Neuronal stem cell (in vitro differentiated cells): ENCODE measurements at regions not wholly inside any gene's neighbourhood (a gene's known extent, or its start where the extent isn't known, plus 50 kb on each side); places are given as distances from the start of the nearest gene placed in this dataset.
A peak's percentile ranks its signal among the peaks of the same experiment; 100 is the strongest.

Source experiments
- DNase-seq: peaks from one replicate; pipeline ENCODE4 v3.0.0-alpha.2; 2013; ENCODE audit warnings: low spot score
- H2AFZ ChIP-seq: one replicate; pipeline ENCODE4 v1.6.1; 2013; ENCODE audit warnings: mild to moderate bottlenecking, low read length, inconsistent platforms
- H2AK5ac ChIP-seq: 2 replicates; pipeline ENCODE4 v1.6.1; 2013; ENCODE audit warnings: low read depth, mild to moderate bottlenecking, inconsistent platforms, low read length, moderate library complexity, mixed read lengths
- H2BK120ac ChIP-seq: 2 replicates; pipeline ENCODE4 v1.6.1; 2013; ENCODE audit warnings: low read depth, mild to moderate bottlenecking, inconsistent platforms, low read length, moderate library complexity, mixed read lengths
- H2BK12ac ChIP-seq: one replicate; pipeline ENCODE4 v1.6.1; 2013; ENCODE audit warnings: low read length, inconsistent platforms
- H2BK15ac ChIP-seq: 2 replicates; pipeline ENCODE4 v1.6.1; 2013; ENCODE audit warnings: mild to moderate bottlenecking, low read length, inconsistent platforms, mixed read lengths
- H2BK5ac ChIP-seq: one replicate; pipeline ENCODE4 v1.6.1; 2013; ENCODE audit warnings: inconsistent platforms, mild to moderate bottlenecking, low read length, moderate library complexity
- H3K14ac ChIP-seq: one replicate; pipeline ENCODE4 v1.6.1; 2013; ENCODE audit warnings: low read length, inconsistent platforms
- H3K18ac ChIP-seq: 2 replicates; pipeline ENCODE4 v1.6.1; 2013; ENCODE audit warnings: low read length, inconsistent platforms
- H3K23ac ChIP-seq: 2 replicates; pipeline ENCODE4 v1.6.1; 2013; ENCODE audit warnings: low read depth, mild to moderate bottlenecking, mixed read lengths, low read length, inconsistent platforms; ENCODE audit not compliant: poor library complexity
- H3K27ac ChIP-seq: replicated peaks from 3 replicates; pipeline ENCODE4 v1.5.1; 2013; ENCODE audit warnings: low read length, inconsistent platforms
- H3K27me3 ChIP-seq, 3 experiments: 2 replicates each; pipeline ENCODE4 v1.6.1; 2013; ENCODE audit warnings: low read length in 3 of 3, mild to moderate bottlenecking in 2 of 3, inconsistent platforms in 1 of 3, low read depth in 1 of 3, mixed read lengths in 1 of 3, moderate library complexity in 1 of 3; ENCODE audit not compliant: control insufficient read depth in 3 of 3, insufficient read depth in 3 of 3
- H3K36me3 ChIP-seq, 2 donors: replicated peaks in 1 of 2; 2 replicates each; pipeline ENCODE4 v1.6.1; 2013; ENCODE audit warnings: low read length in 2 of 2; ENCODE audit not compliant: control insufficient read depth in 2 of 2, insufficient read depth in 2 of 2
- H3K4ac ChIP-seq: 2 replicates; pipeline ENCODE4 v1.6.1; 2013; ENCODE audit warnings: inconsistent platforms, mild to moderate bottlenecking, low read length, moderate library complexity
- H3K4me1 ChIP-seq, 2 donors: 1 replicate in 1 of 2; 2 replicates in 1 of 2; pipeline ENCODE4 v1.6.1; 2013; ENCODE audit warnings: low read length in 2 of 2, low read depth in 1 of 2; ENCODE audit not compliant: control insufficient read depth in 2 of 2, insufficient read depth in 1 of 2
- H3K4me2 ChIP-seq: one replicate; pipeline ENCODE4 v1.6.1; 2013; ENCODE audit warnings: mild to moderate bottlenecking, low read length, inconsistent platforms; ENCODE audit not compliant: insufficient read depth, poor library complexity, severe bottlenecking
- H3K4me3 ChIP-seq, 2 donors: 2 replicates each; pipeline ENCODE4 v1.5.1; 2013; ENCODE audit warnings: low read length in 2 of 2, mild to moderate bottlenecking in 2 of 2, inconsistent platforms in 1 of 2, moderate library complexity in 1 of 2
- H3K79me1 ChIP-seq: one replicate; pipeline ENCODE4 v1.6.1; 2013; ENCODE audit warnings: low read depth, mild to moderate bottlenecking, inconsistent platforms, low read length, moderate library complexity
- H3K9ac ChIP-seq: one replicate; pipeline ENCODE4 v1.6.1; 2013; ENCODE audit warnings: mild to moderate bottlenecking, low read depth, low read length, inconsistent platforms; ENCODE audit not compliant: poor library complexity
- H3K9me3 ChIP-seq, 2 donors: replicated peaks in 1 of 2; 2 replicates each; pipeline versions ENCODE3 to v1.6.1; 2013; ENCODE audit warnings: low read length in 2 of 2, mild to moderate bottlenecking in 2 of 2, inconsistent platforms in 1 of 2, low read depth in 1 of 2, mixed read lengths in 1 of 2, moderate library complexity in 1 of 2; ENCODE audit not compliant: control insufficient read depth in 2 of 2, insufficient read depth in 1 of 2
- H4K8ac ChIP-seq: one replicate; pipeline ENCODE4 v1.6.1; 2013; ENCODE audit warnings: low read depth, mild to moderate bottlenecking, inconsistent platforms, low read length, moderate library complexity
- H4K91ac ChIP-seq: one replicate; pipeline ENCODE4 v1.6.1; 2013; ENCODE audit warnings: low read length, low read depth, mild to moderate bottlenecking, inconsistent platforms; ENCODE audit not compliant: poor library complexity
- WGBS, 2 donors: extraction: QIAGEN DNeasy Blood & Tissue Kit; methylation state at CpG; one replicate each; pipeline ENCODE4 v1.1.7; 2013; ENCODE audit warnings: missing lambda C conversion rate in 2 of 2, mixed read lengths in 1 of 2; ENCODE audit not compliant: insufficient read length in 2 of 2, insufficient replicate concordance in 1 of 2; ENCODE audit errors: extremely low coverage in 2 of 2; 5-methylcytosine and 5-hydroxymethylcytosine counted together

DNA sequence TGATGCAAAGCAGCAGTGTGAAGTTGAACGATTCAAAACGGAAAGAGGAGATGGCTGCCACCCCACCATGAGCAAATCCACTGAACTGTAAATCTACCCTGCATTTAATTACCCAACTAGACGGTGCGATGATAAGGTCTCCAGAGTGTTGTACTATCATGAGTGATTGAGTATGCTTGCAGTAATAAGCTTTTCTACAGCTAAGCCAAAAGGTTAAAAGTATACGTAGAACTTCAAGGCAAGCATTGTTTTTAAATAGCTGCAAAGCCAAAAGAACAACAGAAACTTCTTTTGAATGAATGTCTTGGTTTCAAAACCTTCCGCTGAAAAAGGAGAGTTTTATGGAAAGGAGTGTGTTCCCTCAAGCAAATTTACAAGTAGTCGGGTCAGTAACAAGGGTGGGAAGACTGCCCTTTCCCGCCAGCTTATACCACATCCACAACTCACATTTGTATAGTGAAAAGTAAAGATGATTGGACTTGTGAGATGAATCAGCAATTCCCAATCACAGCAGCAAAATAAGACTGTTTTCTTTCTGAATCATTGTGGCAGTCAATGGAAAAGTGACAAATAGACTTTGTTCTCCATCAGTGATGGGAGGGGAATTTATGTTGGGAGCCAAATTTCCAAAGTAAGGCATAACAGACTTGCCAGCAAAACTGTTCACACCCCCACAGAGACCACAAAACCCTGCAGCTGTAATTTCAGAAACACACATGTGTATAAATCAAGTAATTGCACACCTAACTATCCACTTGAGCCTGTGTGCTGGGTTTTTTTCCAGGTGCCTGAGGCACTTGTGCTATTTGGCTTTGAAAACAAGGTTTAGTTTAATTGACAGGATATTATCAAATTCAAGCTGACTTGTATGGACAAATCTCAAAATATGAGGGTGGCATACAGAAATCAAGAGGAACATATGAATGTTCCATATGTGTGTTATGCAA lies 407.7 kb upstream of the GRAMD2B start:
- no peak overlapping the region for H3K9ac ChIP-seq
- H3K23ac ChIP-seq = no peak overlapping the region
- H2BK5ac ChIP-seq = no peak overlapping the region
- no peak overlapping the region for H3K4me2 ChIP-seq
- H2BK15ac ChIP-seq = no peak overlapping the region
- H2BK12ac ChIP-seq = no peak overlapping the region
- peak overlapping the region; percentile 19 for H3K27ac ChIP-seq
- DNase-seq = no peak
- no peaks in the 10 kb centered on the region for H3K36me3 ChIP-seq
- no CpG with 5 or more reads among the region's 8 CpGs for WGBS, 2 donors
- no peak overlapping the region for H4K91ac ChIP-seq
- H4K8ac ChIP-seq = no peak overlapping the region
- H3K4ac ChIP-seq = no peak overlapping the region
- no peaks in the 10 kb centered on the region for H3K27me3 ChIP-seq
- H2BK120ac ChIP-seq = no peak overlapping the region
- H2AFZ ChIP-seq = peak overlapping the region; percentile 62
- H3K4me1 ChIP-seq = peaks cover 12 to 17% of the 10 kb centered on the region in 2 donors
- no peak overlapping the region for H3K4me3 ChIP-seq
- no peaks in the 10 kb centered on the region for H3K79me1 ChIP-seq
- no peak overlapping the region for H2AK5ac ChIP-seq
- H3K18ac ChIP-seq = no peak overlapping the region
- H3K9me3 ChIP-seq = no peaks in the 10 kb centered on the region
- no peak overlapping the region for H3K14ac ChIP-seq

DNA sequence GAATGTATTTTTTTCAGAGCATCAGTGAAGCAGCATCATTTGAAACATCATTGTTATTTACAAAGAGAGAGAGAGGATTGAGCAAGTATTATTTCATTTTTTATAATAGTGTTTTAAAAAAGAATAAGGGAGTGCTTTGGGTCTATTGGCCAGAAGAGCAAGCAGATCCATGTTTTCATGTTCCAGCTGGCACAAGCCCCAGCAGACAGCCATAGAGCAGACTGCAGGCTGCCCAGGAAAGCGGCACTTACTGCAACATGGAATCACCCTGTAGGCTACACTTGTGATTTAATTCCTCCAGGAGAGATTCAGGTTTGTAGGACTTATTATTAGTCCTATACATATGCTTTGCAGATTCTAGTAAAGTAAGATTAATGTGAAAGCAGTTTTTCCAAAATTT lies 407.0 kb upstream of the GRAMD2B start:
- Histone ChIP-seq H3K9ac (no peak overlapping the region), H4K8ac (no peak overlapping the region), H3K79me1 (no peaks in the 10 kb centered on the region), H3K27me3 (no peaks in the 10 kb centered on the region), H3K4me3 (no peak overlapping the region), H3K14ac (no peak overlapping the region), H3K4me2 (no peak overlapping the region), H2BK120ac (no peak overlapping the region), H2BK5ac (no peak overlapping the region), H2AK5ac (no peak overlapping the region), H4K91ac (no peak overlapping the region), H3K9me3 (no peaks in the 10 kb centered on the region), H3K4ac (no peak overlapping the region), H2AFZ (no peak overlapping the region), H2BK15ac (no peak overlapping the region), H3K27ac (no peak overlapping the region), H3K23ac (no peak overlapping the region), H2BK12ac (no peak overlapping the region), H3K4me1 (peaks cover 12 to 17% of the 10 kb centered on the region in 2 donors), H3K36me3 (no peaks in the 10 kb centered on the region), H3K18ac (no peak overlapping the region)
- WGBS, 2 donors = no CpG with 5 or more reads among the region's 1 CpG
- no peak for DNase-seq

DNA sequence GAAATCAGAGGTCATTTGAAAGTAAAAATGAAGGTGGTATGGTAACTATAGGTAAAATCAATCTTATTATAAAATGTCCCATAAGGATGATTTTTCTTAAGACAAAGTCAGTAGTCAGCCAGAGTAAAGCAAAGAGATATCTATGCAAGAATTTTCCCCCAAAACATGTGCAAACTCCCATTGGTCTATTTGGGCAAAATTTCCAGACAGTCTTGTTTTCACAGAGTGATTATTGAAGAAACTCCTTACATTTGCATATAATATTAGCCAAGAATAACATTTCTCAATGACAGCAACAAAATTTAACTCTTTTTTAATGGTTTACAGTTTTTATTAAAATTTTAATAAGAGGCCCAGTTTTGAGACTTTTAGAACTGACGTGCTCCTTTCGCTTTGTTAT lies 406.1 kb upstream of the GRAMD2B start:
- H3K36me3 ChIP-seq = no peaks in the 10 kb centered on the region
- H4K91ac ChIP-seq = no peak overlapping the region
- no peak overlapping the region for H2BK120ac ChIP-seq
- H2BK15ac ChIP-seq = no peak overlapping the region
- no peak overlapping the region for H3K18ac ChIP-seq
- no CpG with 5 or more reads among the region's 2 CpGs for WGBS, 2 donors
- no peak overlapping the region for H2AFZ ChIP-seq
- peaks cover 12 to 17% of the 10 kb centered on the region in 2 donors for H3K4me1 ChIP-seq
- H3K9ac ChIP-seq = no peak overlapping the region
- no peak overlapping the region for H4K8ac ChIP-seq
- no peak overlapping the region for H2BK5ac ChIP-seq
- no peak overlapping the region for H3K27ac ChIP-seq
- H3K23ac ChIP-seq = no peak overlapping the region
- no peak overlapping the region for H3K4me3 ChIP-seq
- H3K14ac ChIP-seq = no peak overlapping the region
- H3K9me3 ChIP-seq = no peaks in the 10 kb centered on the region
- H3K4ac ChIP-seq = no peak overlapping the region
- H3K4me2 ChIP-seq = no peak overlapping the region
- H2AK5ac ChIP-seq = no peak overlapping the region
- H2BK12ac ChIP-seq = no peak overlapping the region
- no peak for DNase-seq
- no peaks in the 10 kb centered on the region for H3K27me3 ChIP-seq
- no peaks in the 10 kb centered on the region for H3K79me1 ChIP-seq

DNA sequence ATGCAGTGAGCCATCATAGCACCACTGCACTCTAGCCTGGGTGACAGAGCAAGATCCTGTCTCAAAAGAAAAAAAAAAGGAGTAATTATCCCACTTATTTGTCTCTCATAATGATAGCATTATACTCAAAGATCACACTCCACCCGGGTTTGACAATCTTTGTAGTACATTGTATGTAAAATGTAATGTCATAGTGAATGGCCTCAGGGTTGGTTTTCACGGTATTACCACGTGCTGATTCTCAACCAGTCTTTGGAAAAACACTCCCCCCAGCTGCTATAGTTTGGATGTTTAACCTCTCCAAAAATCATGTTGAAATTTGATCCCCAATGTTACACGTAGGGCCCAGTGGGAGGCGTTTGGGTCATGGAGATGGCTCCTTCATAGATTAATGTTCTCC lies 402.4 kb upstream of the GRAMD2B start:
- Histone ChIP-seq H4K8ac (no peak overlapping the region), H2AK5ac (no peak overlapping the region), H2AFZ (no peak overlapping the region), H3K36me3 (no peaks in the 10 kb centered on the region), H3K9me3 (no peaks in the 10 kb centered on the region), H3K9ac (no peak overlapping the region), H3K4ac (no peak overlapping the region), H3K27ac (no peak overlapping the region), H3K14ac (no peak overlapping the region), H3K4me2 (no peak overlapping the region), H2BK120ac (no peak overlapping the region), H3K18ac (no peak overlapping the region), H4K91ac (no peak overlapping the region), H2BK12ac (no peak overlapping the region), H3K23ac (no peak overlapping the region), H3K79me1 (no peaks in the 10 kb centered on the region), H3K4me1 (peaks cover under 1 to 3% of the 10 kb centered on the region in 2 donors), H2BK15ac (no peak overlapping the region), H3K27me3 (no peaks in the 10 kb centered on the region), H2BK5ac (no peak overlapping the region), H3K4me3 (no peak overlapping the region)
- WGBS, 2 donors = no CpG with 5 or more reads among the region's 5 CpGs
- no peak for DNase-seq
